ENCODE measurements at regions not wholly inside any gene's neighbourhood (a gene's known extent, or its start where the extent isn't known, plus 50 kb on each side); places are given as distances from the start of the nearest gene placed in this dataset.
A peak's percentile ranks its signal among the peaks of the same experiment; 100 is the strongest.

DNA sequence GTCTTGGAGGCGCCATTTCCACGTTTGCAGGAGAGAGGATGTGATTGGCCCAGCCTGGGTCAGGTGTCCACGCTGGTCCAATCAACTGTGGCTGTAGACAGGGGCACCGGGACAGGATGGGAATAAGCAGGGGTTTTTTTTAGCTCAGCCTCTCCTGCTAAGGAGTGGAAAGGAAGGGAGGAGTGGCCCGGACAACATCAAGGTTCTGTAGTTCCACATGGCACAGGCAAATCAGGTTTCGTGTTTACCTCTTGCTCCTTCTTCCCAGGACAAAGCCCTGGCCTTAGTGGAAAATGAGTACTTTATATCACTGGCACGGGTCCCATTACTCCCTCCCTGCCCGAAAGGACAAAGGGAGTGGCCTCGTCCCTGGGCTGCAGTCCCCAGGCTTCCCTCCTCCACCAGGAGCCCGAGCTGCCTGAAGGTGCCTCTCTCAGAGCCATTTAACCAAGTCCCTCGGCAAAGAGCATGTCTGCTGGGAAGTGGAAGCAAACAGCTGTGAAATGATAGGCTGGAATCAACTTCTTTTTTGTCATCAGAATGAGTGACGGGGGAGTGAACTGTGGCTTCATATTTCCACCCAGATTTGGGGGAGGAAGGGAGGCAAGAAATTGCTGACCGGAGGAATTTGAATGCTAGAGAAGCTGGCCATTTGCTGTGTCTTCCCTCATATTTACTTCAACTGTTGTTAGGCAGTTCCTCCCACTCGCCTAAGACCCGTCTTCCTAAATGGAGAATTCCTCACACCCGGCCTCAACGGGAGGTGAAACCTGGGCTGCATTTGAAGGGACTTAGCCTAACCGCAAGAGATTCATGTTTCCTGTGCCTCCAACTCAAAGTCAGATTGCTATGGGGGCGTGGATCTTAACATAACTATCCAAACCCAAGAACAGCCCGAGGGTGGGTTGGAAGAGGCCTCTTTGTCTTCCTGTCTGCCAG, 84.9 kb upstream of the SLC44A3 start:
- no peak for DNase-seq (ENCODE audit: low read depth)

DNA sequence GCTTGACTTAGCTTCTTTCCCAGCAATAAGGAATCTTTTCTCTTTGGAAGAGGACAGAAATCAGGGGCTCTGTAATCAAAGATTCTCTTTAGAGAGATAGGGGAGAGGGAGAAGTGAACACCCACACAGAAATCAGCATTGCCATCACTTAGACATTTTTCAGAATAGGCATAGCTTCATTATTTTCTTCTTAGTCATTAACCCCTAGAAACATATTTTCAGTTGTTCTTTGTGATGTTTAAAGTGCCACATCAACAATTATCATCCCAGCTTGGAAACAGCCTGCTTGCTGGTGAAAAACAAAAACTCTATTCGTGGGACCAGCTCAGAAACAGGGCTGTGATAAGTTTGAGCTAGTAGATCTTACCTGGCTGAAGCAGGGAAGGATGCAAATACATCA, 88.3 kb upstream of the SLC44A3 start:
- DNase-seq (ENCODE audit: low read depth), result no peak

GRCh38 chr1:94730450-94730849, 89.7 kb upstream of the SLC44A3 start:
- DNase-seq (ENCODE audit: low read depth), result no peak

GRCh38 chr1:94729267-94729666, 90.9 kb upstream of the SLC44A3 start:
- peak; percentile 59 for DNase-seq (ENCODE audit: low read depth)

GRCh38 chr1:94727846-94728715, 92.1 kb upstream of the SLC44A3 start:
- DNase-seq (ENCODE audit: low read depth), result peak; percentile 59

GRCh38 chr1:94726981-94727685, 93.0 kb upstream of the SLC44A3 start:
- DNase-seq (ENCODE audit: low read depth), result no peak

DNA sequence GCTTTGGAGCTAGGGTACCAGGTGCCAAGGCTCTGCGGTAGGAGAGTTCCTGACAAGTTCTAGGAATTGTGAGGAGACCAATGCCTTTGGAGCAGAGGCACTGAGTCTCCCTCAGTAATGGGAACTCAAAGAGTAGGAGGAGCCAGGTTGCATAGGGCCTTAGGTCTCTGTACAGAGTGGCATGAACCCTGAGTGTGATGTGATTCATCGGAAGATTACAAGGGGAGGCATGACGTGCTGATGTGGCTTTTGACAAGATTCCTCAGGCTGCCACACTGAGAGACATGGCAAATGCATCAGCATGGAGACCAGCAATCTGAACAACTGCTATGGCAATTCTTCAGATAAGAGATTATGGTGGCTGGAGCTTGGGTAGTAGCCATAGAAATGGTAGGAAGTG, 94.6 kb upstream of the SLC44A3 start:
- DNase-seq (ENCODE audit: low read depth), result no peak

- DNase-seq (ENCODE audit: low read depth), result no peak
Measured at GRCh38 chr1:94723894-94724293, 96.3 kb upstream of the SLC44A3 start.

- no peak for DNase-seq (ENCODE audit: low read depth)
Measured at GRCh38 chr1:94723463-94723862, 96.7 kb upstream of the SLC44A3 start.

GRCh38 chr1:94722181-94722580, 98.0 kb upstream of the SLC44A3 start:
- no peak for DNase-seq (ENCODE audit: low read depth)

- no peak for DNase-seq (ENCODE audit: low read depth)
Measured at GRCh38 chr1:94721240-94721639, 98.9 kb upstream of the SLC44A3 start.

DNA sequence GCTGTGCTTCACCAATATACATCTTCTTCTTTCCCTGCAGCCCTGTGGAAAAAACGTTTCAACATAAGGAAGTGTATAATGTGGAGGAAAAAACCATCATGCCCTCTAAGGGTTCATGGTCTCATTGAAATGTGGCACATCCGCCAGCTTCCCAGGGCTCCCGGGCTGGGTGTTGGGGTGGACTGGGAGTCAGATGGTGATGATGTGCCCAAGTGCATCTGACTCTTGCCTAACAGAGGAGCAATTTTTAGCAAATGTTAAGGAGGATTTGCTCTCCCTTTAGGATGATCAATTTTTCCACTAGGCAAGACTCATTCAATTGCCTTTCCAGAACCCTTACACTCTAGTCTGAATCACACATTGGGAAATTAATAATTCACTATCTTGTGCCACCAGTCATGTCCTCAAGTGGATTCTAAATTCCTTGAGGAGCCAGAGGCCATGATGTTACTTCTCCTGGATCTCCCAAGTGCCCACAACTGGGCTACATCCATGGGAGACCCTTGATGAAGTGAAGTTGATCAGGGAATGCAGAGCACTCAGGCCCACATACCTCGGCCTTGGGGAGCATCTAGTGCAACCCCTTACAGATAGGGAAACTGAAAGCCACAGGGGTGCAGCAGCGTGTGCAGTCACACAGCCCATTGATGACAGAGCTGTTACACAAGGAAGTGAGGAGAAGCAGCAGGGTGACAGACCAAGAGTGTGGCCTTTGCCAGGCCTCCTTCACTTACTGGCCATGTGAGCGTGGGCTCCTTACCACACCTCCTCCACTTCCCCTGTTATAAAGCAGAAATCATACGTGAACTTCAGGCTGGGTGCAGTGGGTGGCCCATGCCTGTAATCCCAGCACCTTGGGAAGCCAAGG, 100.0 kb upstream of the SLC44A3 start:
- no peak for DNase-seq (ENCODE audit: low read depth)

DNA sequence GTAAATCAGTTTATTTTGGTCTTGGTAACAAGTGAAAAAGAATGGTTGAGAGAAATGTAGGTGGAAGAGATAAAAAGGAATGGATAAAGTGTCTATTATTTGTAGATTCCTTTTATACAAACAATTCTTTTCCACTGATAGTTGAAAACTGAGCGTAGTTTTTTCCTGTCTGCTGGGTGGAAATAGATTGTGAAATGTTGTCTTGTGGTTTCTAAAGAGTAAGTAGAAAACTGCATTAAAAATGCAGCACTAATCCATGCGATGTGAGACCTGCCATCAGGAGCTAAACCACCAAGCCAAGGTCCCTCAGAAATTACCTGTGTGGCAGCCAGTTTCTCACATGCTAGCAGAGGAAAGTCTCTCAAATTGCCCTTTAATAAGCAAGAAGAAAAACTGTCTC, 103.2 kb upstream of the SLC44A3 start:
- no peak for DNase-seq (ENCODE audit: low read depth)

DNA sequence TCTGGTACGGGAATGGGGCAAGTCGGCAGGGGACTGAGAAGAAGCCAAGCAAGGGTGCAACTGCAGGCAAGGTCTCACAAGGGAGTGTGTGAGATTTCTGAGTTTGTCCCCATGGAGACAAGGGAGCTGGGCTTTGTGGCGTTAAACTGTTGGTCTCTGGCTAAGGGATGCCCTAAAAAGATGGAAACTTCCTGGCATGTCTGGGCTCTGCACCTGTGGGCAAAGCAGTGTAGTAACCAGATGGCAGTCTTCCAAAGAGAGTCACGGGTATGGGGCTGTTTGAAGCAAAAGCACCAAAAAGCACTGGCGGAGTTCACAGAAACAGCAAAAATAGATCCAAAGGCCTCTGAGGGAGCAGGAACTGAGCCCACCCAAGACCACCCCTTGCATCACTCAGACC, 104.8 kb upstream of the SLC44A3 start:
- no peak for DNase-seq (ENCODE audit: low read depth)

DNA sequence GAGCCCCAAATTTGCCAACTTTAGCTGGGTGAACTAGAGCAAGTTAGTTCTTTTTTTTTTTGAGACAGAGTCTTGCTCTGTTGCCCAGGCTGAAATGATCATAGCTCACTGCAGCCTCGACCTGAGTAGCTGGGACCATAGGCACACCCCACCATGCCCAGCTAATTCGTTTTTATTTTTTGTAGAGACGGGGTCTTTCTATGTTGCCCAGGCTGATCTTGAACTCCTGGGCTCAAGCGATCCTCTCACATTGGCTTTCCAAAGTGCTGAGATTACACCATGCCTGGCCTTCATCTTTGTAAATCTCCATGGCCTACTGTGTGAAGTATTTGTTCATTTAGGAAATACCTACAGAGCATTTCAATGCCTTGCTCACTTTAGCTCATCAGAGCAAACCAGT, 105.6 kb upstream of the SLC44A3 start:
- no peak for DNase-seq (ENCODE audit: low read depth)

DNA sequence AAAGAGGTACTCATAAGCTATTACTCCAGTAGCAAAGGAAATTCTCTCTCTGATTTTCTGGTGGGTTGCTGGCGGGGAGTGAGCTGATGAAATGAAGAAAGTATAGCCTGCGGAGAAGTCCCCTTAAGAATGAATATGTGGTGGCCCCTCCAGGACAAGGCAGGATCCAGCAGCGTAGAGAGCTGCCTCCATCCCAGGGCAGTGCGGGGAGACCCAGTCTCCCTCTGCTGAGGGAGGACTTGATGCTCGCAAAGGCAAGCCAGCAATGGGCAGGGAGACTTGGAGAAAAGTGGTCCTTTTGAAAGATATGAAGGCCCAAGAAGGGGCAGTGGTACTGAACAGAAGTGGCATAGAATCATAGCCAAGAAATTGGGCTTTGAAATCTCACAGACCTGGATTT, 106.0 kb upstream of the SLC44A3 start:
- no peak for DNase-seq (ENCODE audit: low read depth)

GRCh38 chr1:94713472-94714141, 106.5 kb upstream of the SLC44A3 start:
- DNase-seq (ENCODE audit: low read depth), result peak; percentile 94

- DNase-seq (ENCODE audit: low read depth), result peak; percentile 70
Measured at GRCh38 chr1:94709891-94710581, 110.1 kb upstream of the SLC44A3 start.

DNA sequence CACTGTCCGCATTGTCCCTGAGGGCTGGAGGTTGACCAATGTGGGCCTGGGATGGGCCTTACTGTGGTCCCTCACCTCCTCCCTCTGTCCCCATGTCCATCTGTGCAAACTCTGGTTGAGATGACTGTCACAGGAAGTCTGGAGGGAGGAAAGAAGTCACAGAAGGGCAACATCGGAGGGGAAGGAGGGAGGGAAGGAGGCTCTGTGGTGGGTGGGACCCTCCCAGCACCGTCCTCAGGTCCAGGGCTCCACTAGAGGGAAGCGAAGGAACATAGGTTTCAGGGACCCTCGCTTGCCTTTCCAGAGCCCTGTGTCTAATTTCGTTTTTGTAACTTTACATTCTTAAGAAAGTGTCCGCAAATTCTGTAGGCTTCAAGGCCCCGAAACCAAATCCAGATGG, 111.3 kb upstream of the SLC44A3 start:
- no peak for DNase-seq (ENCODE audit: low read depth)

DNA sequence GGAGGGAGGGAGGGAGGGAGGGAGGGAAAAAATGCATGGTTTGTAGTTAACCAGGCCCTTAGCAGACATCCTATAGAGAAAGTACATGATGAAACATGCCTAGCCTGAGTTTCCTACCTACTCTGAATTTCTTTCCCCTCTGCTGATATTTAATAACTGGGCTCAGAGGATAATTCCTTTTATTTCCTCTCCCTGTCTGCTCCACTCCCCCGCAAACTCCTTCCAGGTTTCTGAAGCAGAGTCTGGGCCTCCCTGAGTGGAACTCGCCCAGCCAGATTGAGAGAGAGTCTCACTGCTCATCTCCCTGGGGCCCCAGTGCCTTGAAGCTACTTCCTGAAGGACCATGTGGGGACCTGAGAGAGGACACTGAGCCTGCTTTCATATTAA, 111.9 kb upstream of the SLC44A3 start:
- no peak for DNase-seq (ENCODE audit: low read depth)
